Lung (tissue), 11 donors: ENCODE measurements at regions not wholly inside any gene's neighbourhood (a gene's known extent, or its start where the extent isn't known, plus 50 kb on each side); places are given as distances from the start of the nearest gene placed in this dataset.
A peak's percentile ranks its signal among the peaks of the same experiment; 100 is the strongest.

Experiments used
- ATAC-seq: fragments of 200-7000 bp; cut with Tn5 transposase; one replicate; pipeline ENCODE4 v1.9.1; 2020; ENCODE audit warnings: moderate number of reproducible peaks; ENCODE audit not compliant: insufficient read depth, low FRiP score
- DNase-seq, 3 donors: peaks; one replicate each; pipeline ENCODE4 v3.0.0-alpha.2; 2013 to 2017
- H3K27ac ChIP-seq, 2 donors: one replicate each; pipeline ENCODE4 v1.5.1; 2013; ENCODE audit warnings: mild to moderate bottlenecking in 2 of 2, moderate library complexity in 2 of 2, control low read depth in 1 of 2, inconsistent platforms in 1 of 2, low read depth in 1 of 2, low read length in 1 of 2
- H3K27me3 ChIP-seq, 3 donors: one replicate each; pipeline ENCODE4 v1.5.1; 2013; ENCODE audit warnings: low read length in 2 of 3; ENCODE audit not compliant: control insufficient read depth in 3 of 3, insufficient read depth in 3 of 3
- H3K36me3 ChIP-seq, 4 donors: one replicate each; pipeline ENCODE4 v1.5.1; 2013; ENCODE audit warnings: low read length in 4 of 4, mild to moderate bottlenecking in 1 of 4, moderate library complexity in 1 of 4; ENCODE audit not compliant: control insufficient read depth in 4 of 4, insufficient read depth in 4 of 4
- H3K4me1 ChIP-seq, 5 donors: one replicate each; pipeline ENCODE4 v1.5.1; 2013; ENCODE audit warnings: low read length in 5 of 5, mild to moderate bottlenecking in 2 of 5, moderate library complexity in 1 of 5; ENCODE audit not compliant: control insufficient read depth in 5 of 5, insufficient read depth in 5 of 5
- H3K4me3 ChIP-seq: one replicate; pipeline ENCODE4 v1.5.1; 2013; ENCODE audit warnings: mild to moderate bottlenecking, control low read depth, moderate library complexity
- H3K9ac ChIP-seq, 2 donors: one replicate each; pipeline ENCODE4 v1.5.1; 2013; ENCODE audit warnings: low read length in 2 of 2, control low read depth in 1 of 2; ENCODE audit not compliant: insufficient read depth in 1 of 2
- H3K9me3 ChIP-seq, 4 donors: one replicate each; pipeline ENCODE4 v1.5.1; 2013; ENCODE audit warnings: low read length in 3 of 4, mild to moderate bottlenecking in 1 of 4, moderate library complexity in 1 of 4; ENCODE audit not compliant: control insufficient read depth in 4 of 4, insufficient read depth in 3 of 4
- CTCF ChIP-seq: IDR thresholded peaks from 2 replicates; pipeline ENCODE4 v1.5.1; 2012; ENCODE audit warnings: mild to moderate bottlenecking; ENCODE audit errors: control extremely low read depth, extremely low read depth
- WGBS, 2 donors: extraction: QIAGEN DNeasy Blood & Tissue Kit; methylation state at CpG; one replicate each; pipeline ENCODE4 v1.1.7; 2013; 5-methylcytosine and 5-hydroxymethylcytosine counted together
- donor health status: control.
- donor health status: control.
- donor health status: Bipolar disorder and iron deficiency.
- donor health status: healthy.
- donor health status: DM: yes; HTN: yes; CAD: no.

GRCh38 chr7:45987521-45988290, 66.6 kb upstream of the IGFBP3 start:
- Histone ChIP-seq H3K27me3 (no peaks in the 10 kb centered on the region), H3K9me3 (peaks cover 0 to 2% (median 0%) of the 10 kb centered on the region in 4 donors), H3K36me3 (no peaks in the 10 kb centered on the region), H3K9ac (no peak overlapping the region), H3K4me3 (no peak overlapping the region), H3K27ac (no peak overlapping the region), H3K4me1 (peaks cover 0 to 5% (median 0%) of the 10 kb centered on the region in 5 donors)
- no peak for TF ChIP-seq CTCF
- WGBS, 2 donors = 76 to 83% methylated on average over 14 of the region's 14 CpGs
- DNase-seq (peak in 1 of 3 donors; percentile 34), ATAC-seq (no peak)

DNA sequence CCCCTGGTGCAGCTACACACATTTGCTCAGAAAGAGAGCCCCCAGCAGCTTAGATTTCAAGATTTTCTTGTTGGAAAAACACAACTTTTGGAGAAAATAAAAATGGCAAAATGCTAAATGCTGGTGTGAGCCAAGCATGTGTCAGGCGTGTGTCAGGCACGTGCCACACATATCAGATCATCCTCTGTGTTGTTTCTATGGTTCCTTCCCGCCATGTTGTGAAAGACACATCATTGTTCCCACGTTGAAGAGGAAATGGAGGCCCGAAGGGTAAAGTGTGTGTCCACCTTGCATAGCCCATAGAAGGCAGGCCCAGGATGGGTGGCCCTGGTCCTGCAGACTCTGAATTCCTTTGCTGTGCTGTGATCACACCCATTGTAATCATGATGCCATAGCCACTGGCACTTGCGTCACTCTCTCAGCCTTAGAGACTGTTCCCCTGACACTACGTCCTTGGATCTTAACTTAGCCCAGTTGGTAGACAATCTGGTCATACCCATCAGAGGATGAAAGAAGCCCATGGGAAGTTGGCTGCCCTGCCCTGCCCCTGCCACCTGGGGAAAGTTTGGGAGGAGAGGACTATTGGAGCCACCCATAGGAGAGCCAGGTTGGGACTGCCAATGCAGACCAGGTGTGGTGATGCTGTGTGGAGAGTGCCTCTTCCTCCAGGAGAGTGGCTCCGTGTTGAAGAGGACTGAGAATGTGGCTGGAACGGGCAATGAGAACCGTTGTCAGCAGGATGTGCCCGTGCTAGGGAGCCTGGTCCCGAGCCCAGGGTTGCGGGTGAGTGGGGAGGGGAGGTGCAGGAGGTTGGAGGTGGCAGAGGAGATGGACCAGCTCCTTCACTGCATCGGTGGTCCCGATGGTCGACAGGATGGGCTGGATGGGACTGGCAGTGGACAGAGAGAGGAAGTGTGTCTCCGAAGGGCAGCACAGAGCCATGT, 65.6 kb upstream of the IGFBP3 start:
- WGBS, 2 donors = 94 to 96% methylated on average over 17 of the region's 17 CpGs
- Histone ChIP-seq H3K4me1 (no peaks in the 10 kb centered on the region), H3K36me3 (no peaks in the 10 kb centered on the region), H3K9me3 (peaks cover 0 to 2% (median 0%) of the 10 kb centered on the region in 4 donors), H3K4me3 (no peak overlapping the region), H3K27ac (no peak overlapping the region), H3K27me3 (no peaks in the 10 kb centered on the region), H3K9ac (no peak overlapping the region)
- DNase-seq (no peak), ATAC-seq (no peak)
- no peak for TF ChIP-seq CTCF

DNA sequence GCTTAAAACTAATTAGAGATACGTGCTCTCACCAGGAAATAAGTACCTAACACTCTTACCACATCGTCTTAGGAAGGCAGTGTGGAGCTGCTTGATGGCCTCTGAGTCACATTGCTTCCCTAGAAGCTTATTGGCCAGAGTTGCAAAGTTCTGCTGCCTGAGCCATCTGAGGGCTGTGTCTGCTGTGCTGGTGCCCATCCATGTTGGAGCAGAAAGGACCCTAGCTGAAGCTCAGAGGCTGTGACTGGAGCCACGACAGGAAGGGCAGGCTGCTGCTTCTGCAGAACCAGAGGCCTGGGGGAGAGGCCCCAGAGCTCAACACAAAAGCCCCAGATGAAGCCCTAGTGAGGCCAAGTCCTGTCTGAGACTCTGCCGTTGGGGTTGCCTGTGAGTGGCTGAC, 64.8 kb upstream of the IGFBP3 start:
- no peak for ATAC-seq
- 73 to 78% methylated on average over 4 of the region's 4 CpGs for WGBS, 2 donors
- TF ChIP-seq CTCF = no peak

More for the DNA sequence above, 64.8 kb upstream of the IGFBP3 start:
- no peak overlapping the region for H3K9ac ChIP-seq
- H3K36me3 ChIP-seq = no peaks in the 10 kb centered on the region
- no peaks in the 10 kb centered on the region for H3K27me3 ChIP-seq
- peaks cover 0 to 2% (median 0%) of the 10 kb centered on the region in 4 donors for H3K9me3 ChIP-seq
- peaks cover 0 to 2% (median 0%) of the 10 kb centered on the region in 5 donors for H3K4me1 ChIP-seq
- no peak for DNase-seq
- H3K4me3 ChIP-seq = no peak overlapping the region
- no peak overlapping the region for H3K27ac ChIP-seq
